Esophagus squamous epithelium (tissue), 4 donors: ENCODE measurements at regions not wholly inside any gene's neighbourhood (a gene's known extent, or its start where the extent isn't known, plus 50 kb on each side); places are given as distances from the start of the nearest gene placed in this dataset.

Source experiments
- POLR2A ChIP-seq, 4 donors: fragments of 450-650 bp; IDR thresholded peaks; one replicate each; pipeline ENCODE4 v1.6.1; 2017; ENCODE audit warnings: antibody characterized with exemption in 4 of 4, mild to moderate bottlenecking in 4 of 4, moderate library complexity in 3 of 4
- TF ChIP-seq, protein P1 (sequence below), 6 experiments: fragments of 450-650 bp in 4 of 6; fragments of 200-600 bp in 2 of 6; sonication (generic) in 2 of 6; IDR thresholded peaks; one replicate each; pipeline ENCODE4 v1.5.1; 2016 to 2019; ENCODE audit warnings: antibody characterized with exemption in 6 of 6, mild to moderate bottlenecking in 4 of 6, moderate library complexity in 4 of 6

DNA sequence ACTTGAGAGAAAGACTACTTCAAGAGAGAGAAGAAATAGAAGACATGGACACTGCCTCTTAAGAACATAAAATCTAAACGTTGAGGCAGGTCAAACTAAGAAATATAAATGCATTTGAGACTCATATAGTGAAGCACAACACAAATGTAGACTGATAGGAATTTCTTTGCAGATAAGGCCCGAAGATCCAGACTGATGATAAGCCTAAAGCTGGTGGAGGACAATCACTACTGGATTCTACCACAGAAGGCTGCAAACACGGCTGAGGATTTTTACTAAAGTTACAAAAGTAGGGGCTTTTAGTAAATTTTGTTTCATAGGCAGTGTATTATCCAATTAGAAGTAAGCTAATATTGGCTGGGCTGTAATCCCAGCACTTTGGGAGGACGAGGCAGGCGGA, 278.3 kb downstream of the RAP2B start:
- TF ChIP-seq, protein P1, sequence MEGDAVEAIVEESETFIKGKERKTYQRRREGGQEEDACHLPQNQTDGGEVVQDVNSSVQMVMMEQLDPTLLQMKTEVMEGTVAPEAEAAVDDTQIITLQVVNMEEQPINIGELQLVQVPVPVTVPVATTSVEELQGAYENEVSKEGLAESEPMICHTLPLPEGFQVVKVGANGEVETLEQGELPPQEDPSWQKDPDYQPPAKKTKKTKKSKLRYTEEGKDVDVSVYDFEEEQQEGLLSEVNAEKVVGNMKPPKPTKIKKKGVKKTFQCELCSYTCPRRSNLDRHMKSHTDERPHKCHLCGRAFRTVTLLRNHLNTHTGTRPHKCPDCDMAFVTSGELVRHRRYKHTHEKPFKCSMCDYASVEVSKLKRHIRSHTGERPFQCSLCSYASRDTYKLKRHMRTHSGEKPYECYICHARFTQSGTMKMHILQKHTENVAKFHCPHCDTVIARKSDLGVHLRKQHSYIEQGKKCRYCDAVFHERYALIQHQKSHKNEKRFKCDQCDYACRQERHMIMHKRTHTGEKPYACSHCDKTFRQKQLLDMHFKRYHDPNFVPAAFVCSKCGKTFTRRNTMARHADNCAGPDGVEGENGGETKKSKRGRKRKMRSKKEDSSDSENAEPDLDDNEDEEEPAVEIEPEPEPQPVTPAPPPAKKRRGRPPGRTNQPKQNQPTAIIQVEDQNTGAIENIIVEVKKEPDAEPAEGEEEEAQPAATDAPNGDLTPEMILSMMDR (IDR thresholded peaks at IDR 0.05): no peak
- TF ChIP-seq POLR2A (IDR thresholded peaks at IDR 0.05): no peak
